Neural crest cell (in vitro differentiated cells): ENCODE measurements at regions not wholly inside any gene's neighbourhood (a gene's known extent, or its start where the extent isn't known, plus 50 kb on each side); places are given as distances from the start of the nearest gene placed in this dataset.
A peak's percentile ranks its signal among the peaks of the same experiment; 100 is the strongest.

Experiments used
- DNase-seq: peaks from one replicate; pipeline ENCODE4 v3.0.0; 2021; ENCODE audit warnings: low read depth, mixed read lengths, low spot score
- H3K27ac Mint-ChIP-seq: one replicate; pipeline ENCODE4 v1.8.0; 2021; ENCODE audit warnings: mild to moderate bottlenecking, mixed read lengths; ENCODE audit not compliant: unreplicated experiment
- H3K27me3 Mint-ChIP-seq: 2 replicates; pipeline ENCODE4 v1.8.0; 2021; ENCODE audit warnings: low read depth, mild to moderate bottlenecking, mixed read lengths
- H3K36me3 Mint-ChIP-seq: 2 replicates; pipeline ENCODE4 v1.8.0; 2021; ENCODE audit warnings: low read depth, mild to moderate bottlenecking, mixed read lengths
- H3K4me1 Mint-ChIP-seq: 2 replicates; pipeline ENCODE4 v1.8.0; 2021; ENCODE audit warnings: mixed read lengths
- H3K4me3 Mint-ChIP-seq: one replicate; pipeline ENCODE4 v1.8.0; 2021; ENCODE audit warnings: mild to moderate bottlenecking, mixed read lengths
- H3K9me3 Mint-ChIP-seq: 2 replicates; pipeline ENCODE4 v1.8.0; 2021; ENCODE audit warnings: mixed read lengths
- CTCF ChIP-seq: fragments of 200-600 bp; sonication (generic); conservative IDR thresholded peaks from 2 replicates; pipeline ENCODE4 v1.5.0; 2021; ENCODE audit warnings: antibody characterized with exemption, mild to moderate bottlenecking

GRCh38 chr13:44803390-44803789 is 185.9 kb downstream of the NUFIP1 start:
- no peaks in the 10 kb centered on the region for H3K4me1 Mint-ChIP-seq
- peaks cover 3% of the 10 kb centered on the region for H3K9me3 Mint-ChIP-seq

GRCh38 chr13:44802491-44802890 is 186.8 kb downstream of the NUFIP1 start:
- H3K4me3 Mint-ChIP-seq: no peak overlapping the region
- H3K9me3 Mint-ChIP-seq: peaks cover 3% of the 10 kb centered on the region
- no peaks in the 10 kb centered on the region for H3K27me3 Mint-ChIP-seq
- no peak for DNase-seq
- no peaks in the 10 kb centered on the region for H3K4me1 Mint-ChIP-seq
- no peak for TF ChIP-seq CTCF
- no peak overlapping the region for H3K27ac Mint-ChIP-seq
- no peaks in the 10 kb centered on the region for H3K36me3 Mint-ChIP-seq

More at GRCh38 chr13:44803390-44803789, 185.9 kb downstream of the NUFIP1 start:
- no peaks in the 10 kb centered on the region for H3K36me3 Mint-ChIP-seq
- H3K4me3 Mint-ChIP-seq: no peak overlapping the region
- H3K27me3 Mint-ChIP-seq: no peaks in the 10 kb centered on the region
- no peak for TF ChIP-seq CTCF
- DNase-seq: no peak
- peak overlapping the region; percentile 74 for H3K27ac Mint-ChIP-seq

GRCh38 chr13:44801990-44802389 is 187.3 kb downstream of the NUFIP1 start:
- TF ChIP-seq CTCF: no peak
- no peaks in the 10 kb centered on the region for H3K4me1 Mint-ChIP-seq
- DNase-seq: no peak
- peaks cover 3% of the 10 kb centered on the region for H3K9me3 Mint-ChIP-seq
- no peaks in the 10 kb centered on the region for H3K36me3 Mint-ChIP-seq
- no peaks in the 10 kb centered on the region for H3K27me3 Mint-ChIP-seq
- H3K27ac Mint-ChIP-seq: no peak overlapping the region
- H3K4me3 Mint-ChIP-seq: no peak overlapping the region

GRCh38 chr13:44800626-44801025 is 188.6 kb downstream of the NUFIP1 start:
- no peaks in the 10 kb centered on the region for H3K36me3 Mint-ChIP-seq
- TF ChIP-seq CTCF: no peak
- no peak overlapping the region for H3K4me3 Mint-ChIP-seq
- no peaks in the 10 kb centered on the region for H3K27me3 Mint-ChIP-seq
- H3K4me1 Mint-ChIP-seq: no peaks in the 10 kb centered on the region
- no peak for DNase-seq
- H3K27ac Mint-ChIP-seq: no peak overlapping the region
- H3K9me3 Mint-ChIP-seq: peaks cover 3% of the 10 kb centered on the region

GRCh38 chr13:44797685-44798084 is 191.6 kb downstream of the NUFIP1 start:
- Mint-ChIP-seq H3K4me1 (no peaks in the 10 kb centered on the region), H3K27ac (no peak overlapping the region), H3K4me3 (no peak overlapping the region), H3K9me3 (peaks cover 3% of the 10 kb centered on the region), H3K27me3 (no peaks in the 10 kb centered on the region), H3K36me3 (no peaks in the 10 kb centered on the region)
- DNase-seq: no peak
- no peak for TF ChIP-seq CTCF
